GM23338 (cell line): ENCODE measurements at regions not wholly inside any gene's neighbourhood (a gene's known extent, or its start where the extent isn't known, plus 50 kb on each side); places are given as distances from the start of the nearest gene placed in this dataset.

Source experiments
- ATAC-seq: fragments of 200-7000 bp; cut with Tn5 transposase; 3 replicates; pipeline ENCODE4 v1.9.1; 2020
- DNase-seq: peaks from one replicate; pipeline ENCODE4 v3.0.0-alpha.2; 2015; ENCODE audit warnings: low spot score
- H2AFZ ChIP-seq: fragments of 200-600 bp; sonication (generic); 2 replicates; pipeline ENCODE4 v1.8.0; 2016; ENCODE audit warnings: antibody characterized with exemption, mild to moderate bottlenecking, moderate library complexity
- H3F3A ChIP-seq: fragments of 200-600 bp; sonication (generic); replicated peaks from 2 replicates; pipeline ENCODE4 v1.8.0; 2017; ENCODE audit warnings: antibody characterized with exemption, mixed run types, low read depth
- H3K27ac ChIP-seq: fragments of 200-600 bp; sonication (generic); 2 replicates; pipeline ENCODE4 v1.6.1; 2016; ENCODE audit warnings: low read depth
- H3K27me3 ChIP-seq: fragments of 200-600 bp; sonication (generic); 2 replicates; pipeline ENCODE4 v1.8.0; 2016; ENCODE audit warnings: mild to moderate bottlenecking, mixed run types, moderate library complexity; ENCODE audit not compliant: insufficient read depth
- H3K36me3 ChIP-seq: fragments of 200-600 bp; sonication (generic); 2 replicates; pipeline ENCODE4 v1.8.0; 2016; ENCODE audit warnings: mild to moderate bottlenecking; ENCODE audit not compliant: insufficient read depth
- H3K4me1 ChIP-seq: fragments of 200-600 bp; sonication (generic); 2 replicates; pipeline ENCODE4 v1.8.0; 2016; ENCODE audit warnings: mild to moderate bottlenecking, moderate library complexity; ENCODE audit not compliant: insufficient read depth
- H3K4me2 ChIP-seq: fragments of 200-600 bp; sonication (generic); 2 replicates; pipeline ENCODE4 v1.7.1; 2017; ENCODE audit warnings: mixed run types
- H3K4me3 ChIP-seq: fragments of 200-600 bp; sonication (generic); 2 replicates; pipeline ENCODE4 v1.6.1; 2016; ENCODE audit warnings: mixed run types
- H3K79me2 ChIP-seq: fragments of 200-600 bp; sonication (generic); replicated peaks from 2 replicates; pipeline ENCODE4 v1.8.0; 2017; ENCODE audit warnings: mild to moderate bottlenecking; ENCODE audit not compliant: insufficient read depth
- H3K9me2 ChIP-seq: fragments of 200-600 bp; sonication (generic); 2 replicates; pipeline ENCODE4 v1.8.0; 2017; ENCODE audit not compliant: insufficient read depth
- H4K20me1 ChIP-seq: fragments of 200-600 bp; sonication (generic); replicated peaks from 2 replicates; pipeline ENCODE4 v1.8.0; 2017; ENCODE audit warnings: mild to moderate bottlenecking; ENCODE audit not compliant: insufficient read depth
- H3K27ac Mint-ChIP-seq: 2 replicates; pipeline ENCODE4 v1.8.0; 2020; ENCODE audit warnings: inconsistent platforms, mild to moderate bottlenecking, moderate library complexity, mixed read lengths
- H3K27me3 Mint-ChIP-seq: 3 replicates; pipeline ENCODE4 v1.8.0; 2022; ENCODE audit warnings: low read depth, mild to moderate bottlenecking, moderate library complexity, mixed read lengths, inconsistent platforms; ENCODE audit not compliant: insufficient read depth, poor library complexity
- H3K36me3 Mint-ChIP-seq: 3 replicates; pipeline ENCODE4 v1.8.0; 2021; ENCODE audit warnings: low read depth, mild to moderate bottlenecking, inconsistent platforms, moderate library complexity, mixed read lengths
- H3K4me1 Mint-ChIP-seq: 3 replicates; pipeline ENCODE4 v1.8.0; 2020; ENCODE audit warnings: mild to moderate bottlenecking, inconsistent platforms, mixed read lengths
- H3K4me3 Mint-ChIP-seq: 3 replicates; pipeline ENCODE4 v1.8.0; 2021; ENCODE audit warnings: moderate library complexity, mild to moderate bottlenecking, inconsistent platforms, mixed read lengths
- H3K9me3 Mint-ChIP-seq: 3 replicates; pipeline ENCODE4 v1.8.0; 2020; ENCODE audit warnings: moderate library complexity, mild to moderate bottlenecking, inconsistent platforms, mixed read lengths
- CREB1 ChIP-seq: fragments of 250-450 bp; sonication (Bioruptor Pico); IDR thresholded peaks from 2 replicates; pipeline ENCODE4 v1.5.0; 2020; ENCODE audit warnings: low read depth, mild to moderate bottlenecking, moderate library complexity
- CTCF ChIP-seq, 2 experiments: fragments of 200-600 bp in 1 of 2; sonication (generic) in 1 of 2; conservative IDR thresholded peaks; 2 replicates each; pipeline versions ENCODE4 v1.5.1 to v1.6.1; 2016 to 2017; ENCODE audit warnings: antibody characterized with exemption in 2 of 2, low read depth in 2 of 2, mild to moderate bottlenecking in 2 of 2, moderate library complexity in 1 of 2
- ETS1 ChIP-seq: IDR thresholded peaks from 2 replicates; pipeline ENCODE4 v1.6.1; 2016; ENCODE audit warnings: antibody characterized with exemption
- EZH2 ChIP-seq: fragments of 200-600 bp; sonication (generic); IDR thresholded peaks from one replicate; pipeline ENCODE4 v1.8.0; 2017; ENCODE audit warnings: antibody characterized with exemption, mild to moderate bottlenecking, low read depth; ENCODE audit not compliant: unreplicated experiment
- EZH2phosphoT487 ChIP-seq: fragments of 200-600 bp; sonication (generic); IDR thresholded peaks from one replicate; pipeline ENCODE4 v1.8.1; 2018; ENCODE audit warnings: antibody characterized with exemption; ENCODE audit not compliant: unreplicated experiment
- JUNB ChIP-seq: IDR thresholded peaks from one replicate; pipeline ENCODE4 v1.6.1; 2016; ENCODE audit warnings: antibody characterized with exemption; ENCODE audit not compliant: unreplicated experiment
- NANOG ChIP-seq: IDR thresholded peaks from 2 replicates; pipeline ENCODE4 v1.6.1; 2016; ENCODE audit warnings: antibody characterized with exemption, borderline replicate concordance
- POLR2AphosphoS5 ChIP-seq: IDR thresholded peaks from 2 replicates; pipeline ENCODE4 v1.6.1; 2016; ENCODE audit warnings: antibody characterized with exemption, low read depth
- REST ChIP-seq: IDR thresholded peaks from one replicate; pipeline ENCODE4 v1.6.1; 2018; ENCODE audit warnings: antibody characterized with exemption; ENCODE audit not compliant: unreplicated experiment
- STAT1 ChIP-seq: IDR thresholded peaks from one replicate; pipeline ENCODE4 v1.6.1; 2016; ENCODE audit warnings: antibody characterized with exemption; ENCODE audit not compliant: unreplicated experiment
- ZNF114 ChIP-seq: fragments of 250-450 bp; sonication (Bioruptor Pico); IDR thresholded peaks from 2 replicates; pipeline ENCODE4 v1.5.0; 2020; ENCODE audit warnings: mild to moderate bottlenecking, moderate library complexity
- ZNF331 ChIP-seq: fragments of 250-450 bp; sonication (Bioruptor Pico); IDR thresholded peaks from 2 replicates; pipeline ENCODE4 v1.5.0; 2020; ENCODE audit warnings: low read depth, mild to moderate bottlenecking, moderate library complexity
- ZNF462 ChIP-seq: fragments of 250-450 bp; sonication (Bioruptor Pico); IDR thresholded peaks from 2 replicates; pipeline ENCODE4 v1.5.0; 2020; ENCODE audit warnings: mild to moderate bottlenecking, moderate library complexity

GRCh38 chr4:181601103-181601502 lies 642.1 kb upstream of the TENM3 start:
- H3K9me2 ChIP-seq = no peaks in the 10 kb centered on the region
- no peak overlapping the region for H2AFZ ChIP-seq
- H3K27ac Mint-ChIP-seq = no peak overlapping the region
- no peak for ATAC-seq
- no peaks in the 10 kb centered on the region for H3K4me1 Mint-ChIP-seq
- H3K27me3 ChIP-seq = no peaks in the 10 kb centered on the region
- H3K4me3 ChIP-seq = no peak overlapping the region
- DNase-seq = no peak
- no peaks in the 10 kb centered on the region for H3K36me3 Mint-ChIP-seq
- H3F3A ChIP-seq = no peaks in the 10 kb centered on the region
- no peak overlapping the region for H3K4me2 ChIP-seq
- no peak overlapping the region for H3K27ac ChIP-seq
- H3K27me3 Mint-ChIP-seq = peaks cover 3% of the 10 kb centered on the region
- no peaks in the 10 kb centered on the region for H3K9me3 Mint-ChIP-seq
- TF ChIP-seq JUNB = no peak
- no peak for TF ChIP-seq NANOG
- no peak for TF ChIP-seq ZNF114 (CRISPR knock-in tag)
- TF ChIP-seq CTCF (conservative IDR thresholded peaks at IDR 0.05; ENCODE audit: low read depth in 2 of 2) = no peak
- no peak for TF ChIP-seq REST
- TF ChIP-seq CREB1 (CRISPR knock-in tag) = no peak
- no peak for TF ChIP-seq EZH2
- no peak for TF ChIP-seq POLR2AphosphoS5
- TF ChIP-seq ZNF462 (CRISPR knock-in tag) = no peak
- TF ChIP-seq ZNF331 (CRISPR knock-in tag) = no peak
- TF ChIP-seq EZH2phosphoT487 = no peak
- TF ChIP-seq STAT1 = no peak
- no peak for TF ChIP-seq ETS1
- H3K4me3 Mint-ChIP-seq = no peak overlapping the region
- no peaks in the 10 kb centered on the region for H3K4me1 ChIP-seq
- no peaks in the 10 kb centered on the region for H4K20me1 ChIP-seq
- H3K36me3 ChIP-seq = no peaks in the 10 kb centered on the region
- H3K79me2 ChIP-seq = no peaks in the 10 kb centered on the region
